Stromal cell of bone marrow (primary cell): ENCODE measurements at regions not wholly inside any gene's neighbourhood (a gene's known extent, or its start where the extent isn't known, plus 50 kb on each side); places are given as distances from the start of the nearest gene placed in this dataset.
"Not testable (repeated sequence)": the region's sequence is repeated elsewhere in the genome, so short reads cannot be mapped to it uniquely, and the experiment has no call there.

Experiments used
- DNase-seq: peaks from one replicate; pipeline ENCODE4 v3.0.0-alpha.2; 2012; ENCODE audit warnings: low read depth

- DNase-seq, result not testable (repeated sequence)
Measured at GRCh38 chr7:68843985-68844384, 754.3 kb upstream of the AUTS2 start.

- no peak for DNase-seq
Measured at GRCh38 chr7:68846811-68847325, 751.4 kb upstream of the AUTS2 start.

GRCh38 chr7:68853254-68853653, 745.0 kb upstream of the AUTS2 start:
- DNase-seq, result no peak

- no peak for DNase-seq
Measured at GRCh38 chr7:68857571-68857970, 740.7 kb upstream of the AUTS2 start.

- no peak for DNase-seq
Measured at GRCh38 chr7:68858497-68858896, 739.8 kb upstream of the AUTS2 start.

- DNase-seq, result no peak
Measured at GRCh38 chr7:68861171-68861570, 737.1 kb upstream of the AUTS2 start.

- DNase-seq, result no peak
Measured at GRCh38 chr7:68862261-68862660, 736.0 kb upstream of the AUTS2 start.

GRCh38 chr7:68862736-68863135, 735.5 kb upstream of the AUTS2 start:
- no peak for DNase-seq

- DNase-seq, result peak; percentile 40
Measured at GRCh38 chr7:68865351-68866199, 732.7 kb upstream of the AUTS2 start.

GRCh38 chr7:68866200-68866570, 732.1 kb upstream of the AUTS2 start:
- no peak for DNase-seq

- not testable (repeated sequence) for DNase-seq
Measured at GRCh38 chr7:68866721-68867120, 731.6 kb upstream of the AUTS2 start.

- no peak for DNase-seq
Measured at GRCh38 chr7:68868978-68869377, 729.3 kb upstream of the AUTS2 start.

- DNase-seq, result no peak
Measured at GRCh38 chr7:68873616-68874015, 724.7 kb upstream of the AUTS2 start.

GRCh38 chr7:68875857-68876256, 722.4 kb upstream of the AUTS2 start:
- no peak for DNase-seq

GRCh38 chr7:68887116-68887515, 711.2 kb upstream of the AUTS2 start:
- DNase-seq, result peak; percentile 38

GRCh38 chr7:68888971-68889385, 709.3 kb upstream of the AUTS2 start:
- DNase-seq, result peak; percentile 29

GRCh38 chr7:68892236-68892635, 706.0 kb upstream of the AUTS2 start:
- DNase-seq, result no peak

- DNase-seq, result no peak
Measured at GRCh38 chr7:68893411-68893810, 704.9 kb upstream of the AUTS2 start.

- not testable (repeated sequence) for DNase-seq
Measured at GRCh38 chr7:68899156-68899555, 699.1 kb upstream of the AUTS2 start.

- DNase-seq, result no peak
Measured at GRCh38 chr7:68900096-68900495, 698.2 kb upstream of the AUTS2 start.

GRCh38 chr7:68904630-68905029, 693.6 kb upstream of the AUTS2 start:
- peak; percentile 6 for DNase-seq

- DNase-seq, result no peak
Measured at GRCh38 chr7:68911754-68912153, 686.5 kb upstream of the AUTS2 start.

- no peak for DNase-seq
Measured at GRCh38 chr7:68914006-68914405, 684.3 kb upstream of the AUTS2 start.
